C4-2B (cell line): ENCODE measurements at regions not wholly inside any gene's neighbourhood (a gene's known extent, or its start where the extent isn't known, plus 50 kb on each side); places are given as distances from the start of the nearest gene placed in this dataset.

ENCODE experiments used
- H3K27ac ChIP-seq: fragments of 450-650 bp; 2 replicates; pipeline ENCODE4 v1.5.1; 2017
- ZFX ChIP-seq: fragments of 450-650 bp; IDR thresholded peaks from 2 replicates; pipeline ENCODE4 v1.6.1; 2017
- TF ChIP-seq, protein P1 (sequence below): fragments of 450-650 bp; conservative IDR thresholded peaks from 2 replicates; pipeline ENCODE4 v1.5.1; 2017; ENCODE audit warnings: mild to moderate bottlenecking

DNA sequence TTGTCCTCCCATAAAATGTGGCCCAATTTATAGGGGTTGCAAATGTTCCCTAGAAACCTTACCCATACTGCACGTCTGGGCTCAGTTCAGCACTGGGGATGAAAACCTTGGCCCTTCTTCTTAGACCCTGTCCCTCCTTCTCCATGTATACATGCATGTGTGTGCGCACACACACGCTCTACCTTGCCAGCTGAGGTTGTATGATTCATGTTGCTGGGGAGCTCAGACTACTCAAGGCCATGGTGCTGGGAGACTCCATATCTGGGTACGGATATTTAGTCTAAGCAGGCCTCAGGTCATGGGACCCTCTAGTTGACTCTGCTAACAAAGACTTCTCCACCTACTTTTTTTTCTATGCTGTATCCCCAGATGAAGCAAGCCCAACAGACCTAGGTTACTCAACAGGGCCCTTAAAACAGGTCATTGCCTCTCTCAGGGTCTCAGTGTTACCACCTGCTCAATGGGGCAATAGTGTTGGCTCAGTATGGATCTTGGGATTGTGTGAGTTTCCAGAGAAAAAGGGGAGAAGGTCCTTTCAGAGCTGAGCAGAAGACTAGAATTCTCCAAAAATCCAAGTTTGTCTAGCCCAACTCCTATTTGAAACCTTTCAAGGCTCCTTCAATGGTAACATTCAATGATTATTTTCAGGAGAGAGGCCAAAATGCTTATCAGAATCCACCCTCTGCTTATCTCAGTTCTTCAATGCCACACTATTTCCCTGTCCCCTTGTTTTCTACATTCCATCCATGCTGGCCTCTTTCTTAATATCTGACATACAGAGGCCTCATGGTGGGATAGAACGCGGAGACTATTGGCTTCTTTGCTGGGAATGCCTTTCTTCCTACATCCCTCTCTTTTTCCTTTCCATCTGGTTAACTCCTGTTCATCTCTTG lies 123.6 kb upstream of the PITX1 start:
- H3K27ac ChIP-seq, result no peak overlapping the region
- TF ChIP-seq, protein P1, sequence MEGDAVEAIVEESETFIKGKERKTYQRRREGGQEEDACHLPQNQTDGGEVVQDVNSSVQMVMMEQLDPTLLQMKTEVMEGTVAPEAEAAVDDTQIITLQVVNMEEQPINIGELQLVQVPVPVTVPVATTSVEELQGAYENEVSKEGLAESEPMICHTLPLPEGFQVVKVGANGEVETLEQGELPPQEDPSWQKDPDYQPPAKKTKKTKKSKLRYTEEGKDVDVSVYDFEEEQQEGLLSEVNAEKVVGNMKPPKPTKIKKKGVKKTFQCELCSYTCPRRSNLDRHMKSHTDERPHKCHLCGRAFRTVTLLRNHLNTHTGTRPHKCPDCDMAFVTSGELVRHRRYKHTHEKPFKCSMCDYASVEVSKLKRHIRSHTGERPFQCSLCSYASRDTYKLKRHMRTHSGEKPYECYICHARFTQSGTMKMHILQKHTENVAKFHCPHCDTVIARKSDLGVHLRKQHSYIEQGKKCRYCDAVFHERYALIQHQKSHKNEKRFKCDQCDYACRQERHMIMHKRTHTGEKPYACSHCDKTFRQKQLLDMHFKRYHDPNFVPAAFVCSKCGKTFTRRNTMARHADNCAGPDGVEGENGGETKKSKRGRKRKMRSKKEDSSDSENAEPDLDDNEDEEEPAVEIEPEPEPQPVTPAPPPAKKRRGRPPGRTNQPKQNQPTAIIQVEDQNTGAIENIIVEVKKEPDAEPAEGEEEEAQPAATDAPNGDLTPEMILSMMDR, result no peak
- TF ChIP-seq ZFX, result no peak

DNA sequence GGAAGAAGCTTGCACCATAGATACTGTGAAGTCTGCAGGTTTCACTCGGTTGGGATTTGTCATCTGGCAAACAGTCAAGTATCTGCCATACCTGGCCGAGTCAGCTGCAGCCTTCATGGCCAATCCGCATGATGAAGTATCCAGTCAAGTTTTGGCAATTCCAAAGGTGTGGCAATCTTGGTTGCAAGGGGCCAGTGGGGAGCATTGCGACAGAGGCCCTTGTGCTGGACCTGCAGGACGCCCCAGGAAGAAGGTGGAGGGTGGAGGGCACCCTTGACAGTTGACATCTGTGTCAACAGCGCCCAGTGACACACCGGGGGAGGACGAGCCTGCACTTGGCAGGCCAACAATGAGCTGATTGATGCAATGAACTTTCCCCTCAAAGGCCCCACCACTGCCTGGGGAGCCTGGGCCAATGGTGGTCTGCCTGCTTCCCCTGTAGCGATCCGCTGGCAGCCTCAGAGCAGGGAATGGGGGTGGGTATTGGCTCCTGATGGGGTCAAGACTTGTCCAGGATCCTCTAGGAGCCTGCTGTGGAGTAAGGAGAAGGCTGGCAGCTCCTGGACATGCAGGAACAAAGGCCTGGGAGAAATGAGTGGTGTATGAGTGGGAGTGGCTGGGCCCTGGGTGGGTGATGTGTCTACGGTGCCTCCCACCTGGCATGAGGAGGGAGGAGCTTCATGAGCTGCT lies 122.8 kb upstream of the PITX1 start:
- TF ChIP-seq, protein P1, result no peak
- no peak for TF ChIP-seq ZFX

DNA sequence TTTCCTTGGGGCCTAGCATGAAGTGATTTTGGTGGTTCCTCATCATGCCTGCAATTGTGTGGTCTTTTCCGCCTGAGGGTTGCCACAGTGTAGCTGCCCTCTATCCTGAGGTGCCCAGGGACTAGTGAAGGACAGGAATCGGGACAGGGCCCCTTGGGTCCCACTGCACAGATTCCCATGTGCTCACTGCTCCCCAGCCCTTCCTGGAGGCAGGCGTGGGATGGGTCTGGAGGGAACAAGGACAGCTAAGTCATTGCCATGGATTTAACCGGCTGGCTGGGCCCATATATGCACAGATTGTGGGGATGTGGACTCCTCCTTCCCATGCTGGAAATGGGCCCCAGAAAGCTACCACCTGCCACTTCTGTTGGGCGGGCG lies 122.3 kb upstream of the PITX1 start:
- TF ChIP-seq ZFX, result no peak
- TF ChIP-seq, protein P1, result no peak
- no peak overlapping the region for H3K27ac ChIP-seq

More for the DNA sequence above, 122.8 kb upstream of the PITX1 start:
- no peak overlapping the region for H3K27ac ChIP-seq

DNA sequence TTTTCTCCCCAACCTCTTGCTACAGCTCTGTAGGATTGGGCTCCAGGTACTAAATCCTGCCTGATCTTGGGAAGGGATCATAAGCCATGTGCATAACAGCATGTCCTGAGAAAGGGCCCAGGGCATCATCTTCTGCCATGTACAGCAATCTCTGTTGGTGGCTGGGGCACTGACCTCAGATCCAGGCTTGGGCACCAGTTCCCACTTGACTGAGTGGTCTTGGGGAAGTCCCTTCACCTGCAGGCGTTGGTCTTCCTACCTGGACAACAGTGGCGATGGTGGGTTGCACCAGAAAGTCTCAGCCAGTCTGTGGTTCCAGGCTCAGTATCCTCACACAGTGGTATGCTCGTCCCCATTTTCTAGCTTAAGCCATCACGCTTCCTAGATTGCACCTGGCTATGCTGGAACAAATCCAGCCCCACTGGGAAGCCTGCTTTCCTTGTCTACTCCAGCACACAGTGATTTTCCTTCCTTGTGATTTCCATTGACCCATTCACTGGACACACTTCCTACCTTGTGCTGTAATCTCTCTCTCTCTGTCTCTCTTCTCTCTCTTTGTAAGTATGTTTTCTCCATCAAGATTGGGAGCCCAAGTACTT lies 121.7 kb upstream of the PITX1 start:
- H3K27ac ChIP-seq, result no peak overlapping the region
- TF ChIP-seq, protein P1, result no peak
- no peak for TF ChIP-seq ZFX

DNA sequence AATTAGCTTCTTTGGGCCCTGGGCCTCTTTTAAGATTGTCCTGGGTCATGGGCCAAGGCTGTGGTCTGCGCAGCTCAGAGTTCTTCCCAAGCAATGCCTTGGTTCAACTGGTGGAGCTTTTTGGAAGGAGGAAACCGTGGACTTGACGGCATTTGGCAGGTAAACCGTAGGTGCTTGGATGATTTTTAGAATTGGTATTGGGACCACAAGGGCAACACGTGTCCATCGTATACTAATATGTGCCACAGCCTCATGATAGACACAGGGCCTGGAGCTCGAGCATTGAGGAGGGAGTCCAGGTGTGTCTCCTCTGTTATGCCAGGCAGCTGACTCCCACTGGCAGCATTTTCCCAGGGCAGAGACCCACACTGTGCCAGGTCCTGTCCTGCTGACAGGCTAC lies 120.9 kb upstream of the PITX1 start:
- no peak overlapping the region for H3K27ac ChIP-seq
- no peak for TF ChIP-seq ZFX
- TF ChIP-seq, protein P1, result no peak

DNA sequence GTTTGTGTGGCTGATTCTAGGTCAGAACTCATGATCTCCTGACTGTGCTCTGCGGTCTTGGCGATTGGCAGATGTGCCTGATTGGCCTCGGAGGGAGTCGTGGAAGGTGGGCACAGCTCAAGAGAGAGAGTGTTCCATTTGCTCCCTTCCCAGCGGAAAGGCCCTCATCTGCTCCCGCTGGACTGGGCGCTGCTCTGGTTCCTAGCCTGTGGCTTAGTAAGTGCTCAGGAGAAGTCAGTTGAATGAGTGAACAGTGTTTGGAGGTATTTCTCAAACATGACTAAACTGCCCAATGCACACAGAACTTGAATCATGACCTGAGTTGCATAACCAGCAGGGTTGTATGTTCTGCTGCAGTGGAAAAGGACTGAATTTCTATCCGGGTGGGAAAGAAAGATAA lies 120.2 kb upstream of the PITX1 start:
- TF ChIP-seq ZFX, result no peak
- TF ChIP-seq, protein P1, result no peak
- no peak overlapping the region for H3K27ac ChIP-seq

DNA sequence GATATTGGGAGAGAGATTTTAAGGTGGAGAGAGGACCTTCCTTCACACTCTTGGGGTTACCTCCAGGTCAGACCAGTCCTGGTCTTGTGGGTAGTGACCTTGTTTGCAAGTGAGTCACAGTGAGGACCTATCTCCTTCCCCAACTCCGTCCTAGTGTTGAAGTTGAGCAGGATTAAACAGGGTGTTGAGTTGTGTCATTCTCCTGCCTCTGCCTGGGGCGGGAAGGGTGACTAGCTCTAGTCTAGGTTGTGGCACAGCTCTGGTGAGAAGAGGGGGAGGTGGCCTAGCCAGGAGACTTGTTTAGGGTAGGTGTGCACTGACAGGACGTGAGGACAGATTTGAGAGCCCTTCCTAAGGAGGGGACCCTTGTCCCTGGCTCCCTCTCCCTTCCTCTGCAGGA lies 119.6 kb upstream of the PITX1 start:
- H3K27ac ChIP-seq, result no peak overlapping the region
- TF ChIP-seq, protein P1, result no peak
- no peak for TF ChIP-seq ZFX
